NCI-H146 treated with DMSO at 0.1 percent for 48 hours (cell line): ENCODE measurements at regions not wholly inside any gene's neighbourhood (a gene's known extent, or its start where the extent isn't known, plus 50 kb on each side); places are given as distances from the start of the nearest gene placed in this dataset.

Experiments
- DNase-seq: peaks from one replicate; lab custom pipeline; 2025; ENCODE audit not compliant: unreplicated experiment; lab: John Stamatoyannopoulos, UW

DNA sequence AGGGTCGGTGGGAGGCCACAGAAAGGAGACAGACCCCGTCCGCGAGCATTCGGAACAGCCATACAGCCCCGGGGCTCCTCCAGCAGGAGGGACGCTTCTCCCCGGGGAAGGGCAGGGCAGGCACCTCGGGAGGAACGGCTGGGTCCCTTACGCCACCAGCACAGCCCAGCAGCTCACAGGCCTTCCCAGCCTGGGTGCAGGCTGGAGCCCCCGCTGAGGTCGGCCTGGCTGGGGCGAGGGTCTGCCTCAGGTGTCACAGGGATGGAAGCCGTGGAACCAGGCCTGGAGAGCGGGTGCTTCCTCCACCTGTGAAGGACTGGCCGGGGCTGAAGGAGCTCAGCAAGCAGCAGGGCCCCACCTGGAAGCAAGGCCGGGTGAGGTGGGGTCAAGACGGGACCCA is 732.3 kb downstream of the BRD1 start:
- DNase-seq = no peak

DNA sequence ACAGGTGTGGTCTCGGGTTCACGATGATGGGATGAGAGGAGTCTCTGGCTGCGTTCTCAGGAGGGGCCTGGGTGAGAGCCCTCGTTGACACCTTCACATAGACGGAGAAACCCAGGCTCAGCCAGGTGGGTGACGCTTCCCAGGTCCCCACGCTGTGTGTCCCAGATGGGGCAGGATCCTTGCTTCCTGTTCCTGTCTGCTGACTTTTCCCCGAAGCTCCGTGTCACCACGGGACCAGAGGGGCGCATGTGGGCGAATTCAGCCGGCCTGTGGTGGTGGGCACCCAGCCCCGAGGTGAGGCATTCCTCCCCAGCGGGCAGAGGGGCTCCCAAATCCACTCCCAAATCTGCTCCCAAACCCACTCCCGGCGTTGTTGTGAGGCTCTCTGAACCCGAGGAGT is 732.8 kb downstream of the BRD1 start:
- DNase-seq = no peak

DNA sequence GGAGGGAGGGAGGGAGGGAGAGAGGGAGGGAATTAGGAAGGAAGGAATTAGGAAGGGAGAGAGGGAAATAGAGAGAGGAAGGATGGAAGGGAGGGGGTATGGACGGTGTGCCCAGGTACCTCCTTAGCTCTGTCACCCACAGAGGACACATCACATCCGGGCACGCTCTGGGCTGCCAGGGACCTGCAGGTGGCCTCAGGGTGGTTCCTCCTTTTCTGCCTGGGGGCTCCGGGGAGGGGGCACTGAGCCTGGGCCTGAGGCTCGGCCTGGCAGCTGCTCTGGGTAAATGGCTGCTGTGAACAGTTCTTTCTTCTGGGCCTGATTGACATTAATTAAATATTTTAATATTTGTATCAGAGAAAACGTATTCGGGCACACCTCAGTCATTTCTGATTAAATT is 733.5 kb downstream of the BRD1 start:
- DNase-seq = peak; percentile 14

DNA sequence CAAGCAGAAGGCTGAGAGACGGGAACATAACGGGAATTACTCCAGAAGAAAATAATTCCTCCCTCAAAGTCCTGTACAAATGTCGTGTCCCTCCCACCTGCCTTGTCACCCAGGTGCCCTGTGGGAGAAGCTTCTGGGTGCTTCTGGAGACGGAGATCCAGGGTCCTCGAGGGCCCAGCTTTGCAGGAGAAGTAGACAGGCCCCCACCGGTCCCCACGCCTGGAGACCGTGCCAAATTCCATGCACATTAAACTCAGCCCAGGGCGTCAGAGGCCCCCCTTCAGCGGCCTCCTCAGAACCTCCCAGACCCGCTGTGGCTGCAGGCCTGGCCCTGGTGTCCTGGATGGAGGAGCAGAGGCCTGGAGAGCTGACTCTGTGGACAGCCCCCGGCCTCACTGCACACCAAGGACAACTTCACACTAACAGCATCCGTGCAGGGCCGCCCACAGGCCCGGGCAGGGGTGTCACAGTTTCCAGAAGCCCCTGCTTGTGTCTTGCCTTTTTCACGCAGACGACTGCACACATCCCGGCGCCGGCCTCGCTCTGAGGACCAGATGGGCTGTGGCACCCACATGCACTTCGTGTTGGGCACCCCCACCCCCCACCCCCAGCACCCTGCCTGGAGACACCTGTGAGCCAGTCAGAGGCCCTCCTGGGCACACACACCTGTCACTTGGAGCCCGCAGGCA is 734.3 kb downstream of the BRD1 start:
- DNase-seq = peak; percentile 17

DNA sequence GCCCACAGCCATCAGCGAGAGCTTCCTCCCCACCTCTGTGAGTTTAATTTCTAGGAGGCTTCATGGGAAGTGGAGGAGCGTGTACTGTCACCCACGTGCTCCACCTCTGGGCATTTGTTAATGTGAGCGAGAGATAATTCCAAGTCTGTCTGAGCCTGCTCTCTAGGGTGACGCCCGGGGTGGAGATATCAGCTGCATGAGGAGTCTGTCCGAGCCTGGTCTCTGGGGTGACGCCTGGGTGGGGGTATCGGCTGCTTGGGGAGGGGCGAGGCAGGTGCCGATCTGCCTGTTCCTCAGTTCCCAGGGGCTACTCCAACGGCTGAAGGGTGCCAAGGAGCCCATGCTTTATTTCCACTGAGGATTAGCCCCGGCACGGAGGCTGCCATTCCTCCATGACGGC is 735.0 kb downstream of the BRD1 start:
- no peak for DNase-seq

DNA sequence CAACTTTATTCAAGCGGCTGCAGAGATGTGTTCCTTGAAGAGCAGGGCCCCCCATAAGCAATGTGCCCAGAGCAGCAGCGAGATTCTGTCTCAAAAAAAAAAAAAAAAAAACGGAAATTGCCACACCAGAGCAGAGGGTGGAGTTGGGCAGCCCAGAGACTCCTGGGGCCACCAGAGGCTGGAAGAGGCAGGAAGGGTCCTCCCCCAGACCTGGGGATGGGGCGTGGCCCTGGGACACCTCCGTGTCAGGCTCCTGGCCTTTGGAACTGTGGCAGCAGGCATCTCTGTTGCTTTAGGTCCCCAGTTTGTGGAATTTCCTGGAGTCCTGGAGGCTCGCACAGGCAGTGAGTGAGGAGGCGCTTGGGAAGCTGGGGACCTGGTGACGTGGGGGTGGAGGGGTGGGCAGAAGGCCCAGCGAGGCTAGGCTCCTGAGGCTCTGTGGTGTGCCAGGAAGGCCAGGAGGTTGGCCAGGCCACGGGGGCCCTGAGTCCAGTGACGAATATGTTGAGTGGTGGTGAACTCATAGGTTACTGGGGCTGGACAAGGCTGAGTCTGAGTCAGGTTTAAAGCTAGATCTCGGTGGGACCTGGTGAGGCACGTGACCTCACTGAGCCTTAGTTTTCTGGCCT is 735.6 kb downstream of the BRD1 start:
- DNase-seq = no peak

DNA sequence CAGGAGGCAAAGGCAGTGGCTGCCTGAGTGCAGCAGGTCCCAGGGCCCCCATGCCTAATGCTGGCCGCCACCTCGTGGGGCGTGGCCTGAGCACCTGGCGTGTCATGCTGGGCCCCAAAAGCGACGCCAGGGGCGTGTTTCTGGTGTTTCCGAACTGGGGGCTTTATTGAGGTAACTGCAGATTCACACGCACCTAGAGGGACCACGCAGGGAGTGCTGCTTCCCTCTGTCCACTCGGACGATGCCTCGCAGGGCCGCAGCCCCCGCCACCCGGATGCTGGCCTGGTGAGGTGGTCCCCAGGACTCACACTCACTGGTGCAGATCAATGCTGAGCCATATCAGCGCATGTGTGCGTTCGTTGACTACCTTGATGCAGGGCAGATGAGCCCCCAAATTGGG is 736.2 kb downstream of the BRD1 start:
- DNase-seq = no peak

DNA sequence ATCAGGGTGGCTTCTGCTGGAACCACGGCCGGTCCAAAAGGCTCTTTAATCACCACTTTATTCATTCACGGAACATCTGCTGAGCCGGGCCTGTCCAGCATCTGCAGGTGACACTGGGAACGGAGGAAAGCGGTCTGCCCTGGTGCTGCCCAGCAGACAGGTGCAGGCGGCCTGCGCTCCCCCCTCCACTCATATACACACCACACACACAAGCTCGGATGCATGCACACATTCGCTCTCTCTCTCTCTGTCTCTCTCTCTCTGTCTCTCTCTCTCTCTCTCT is 736.9 kb downstream of the BRD1 start:
- DNase-seq = peak; percentile 47

DNA sequence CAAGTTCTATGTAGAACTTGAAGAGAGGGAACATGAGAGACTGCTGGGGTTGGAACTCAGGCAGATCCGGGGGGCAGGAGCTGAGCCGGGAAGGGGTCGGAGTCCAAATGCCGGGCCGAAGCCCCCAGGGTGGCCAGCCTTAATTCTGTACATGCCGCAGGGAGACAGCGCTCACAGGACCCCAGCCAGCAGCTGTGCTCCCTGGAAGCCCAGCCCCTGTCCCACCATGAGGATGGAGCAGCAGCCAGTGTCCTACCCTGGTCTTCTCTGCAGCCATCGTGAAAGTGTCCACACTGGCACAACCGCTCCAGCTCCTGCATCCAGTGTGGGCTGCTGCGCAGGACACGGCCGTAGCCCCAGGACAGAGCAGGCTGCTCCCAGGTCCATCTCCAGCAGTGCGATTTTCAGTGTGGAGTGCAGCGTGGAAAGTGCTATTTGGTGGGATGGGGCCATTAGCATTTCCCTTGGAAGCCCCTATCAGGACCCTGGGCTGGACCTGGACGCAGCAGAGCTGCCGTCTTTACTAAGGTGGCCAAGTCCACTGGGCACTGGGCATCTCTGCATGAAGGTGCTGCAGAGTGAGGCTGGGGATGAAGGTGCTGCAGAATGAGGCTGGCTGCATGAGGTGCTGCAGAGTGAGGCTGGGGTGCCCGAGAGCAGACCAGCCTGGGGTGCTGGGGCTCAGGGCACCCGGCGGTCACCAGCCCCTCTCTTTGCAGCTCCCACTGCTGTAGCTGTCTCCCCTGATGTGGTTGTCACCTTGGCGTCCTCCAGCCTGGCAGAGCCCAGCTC is 737.4 kb downstream of the BRD1 start:
- no peak for DNase-seq

DNA sequence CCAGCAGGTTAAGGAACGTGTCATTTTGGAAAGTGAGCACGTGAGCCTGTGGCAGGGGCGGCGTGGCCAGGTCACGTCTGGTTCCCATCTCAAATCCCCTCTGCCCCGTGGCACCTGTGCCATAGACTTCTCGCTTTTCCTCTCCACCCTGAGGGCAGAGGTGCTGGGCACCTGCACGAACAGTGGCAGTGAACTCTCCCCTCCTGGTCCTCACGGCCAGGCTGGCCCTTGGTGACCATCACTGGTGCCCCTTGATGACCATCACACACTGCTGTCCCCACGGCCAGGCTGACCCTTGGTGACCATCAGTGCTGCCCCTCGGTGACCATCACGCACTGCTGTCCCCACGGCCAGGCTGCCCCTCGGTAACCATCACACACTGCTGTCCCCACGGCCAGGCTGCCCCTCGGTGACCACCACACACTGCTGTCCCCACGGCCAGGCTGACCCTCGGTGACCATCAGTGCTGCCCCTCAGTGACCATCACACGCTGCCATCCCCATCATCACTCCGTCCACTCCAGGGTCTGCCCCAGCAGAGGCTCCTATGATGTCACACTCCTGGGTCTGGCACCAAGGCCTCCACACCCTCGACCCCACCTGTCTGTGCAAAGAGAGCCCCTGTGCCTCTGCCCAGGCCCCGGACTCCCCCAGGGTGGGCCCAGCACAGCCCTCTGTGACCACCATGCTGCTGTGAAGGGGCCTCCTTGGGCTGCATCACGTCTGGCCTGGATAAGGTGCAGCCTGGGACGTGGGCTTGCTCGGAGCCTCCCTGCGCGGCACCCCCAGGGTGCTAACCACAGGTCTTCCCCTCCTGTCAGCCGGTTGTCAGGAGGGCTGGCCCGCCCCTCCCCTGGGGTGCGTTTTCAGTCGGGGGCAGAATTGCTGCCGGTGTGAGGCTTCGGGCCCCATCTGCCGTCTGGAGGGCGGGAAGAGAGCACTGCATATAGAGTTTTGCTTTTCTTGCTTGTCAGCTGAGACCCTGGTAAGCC is 738.6 kb downstream of the BRD1 start:
- DNase-seq = no peak

DNA sequence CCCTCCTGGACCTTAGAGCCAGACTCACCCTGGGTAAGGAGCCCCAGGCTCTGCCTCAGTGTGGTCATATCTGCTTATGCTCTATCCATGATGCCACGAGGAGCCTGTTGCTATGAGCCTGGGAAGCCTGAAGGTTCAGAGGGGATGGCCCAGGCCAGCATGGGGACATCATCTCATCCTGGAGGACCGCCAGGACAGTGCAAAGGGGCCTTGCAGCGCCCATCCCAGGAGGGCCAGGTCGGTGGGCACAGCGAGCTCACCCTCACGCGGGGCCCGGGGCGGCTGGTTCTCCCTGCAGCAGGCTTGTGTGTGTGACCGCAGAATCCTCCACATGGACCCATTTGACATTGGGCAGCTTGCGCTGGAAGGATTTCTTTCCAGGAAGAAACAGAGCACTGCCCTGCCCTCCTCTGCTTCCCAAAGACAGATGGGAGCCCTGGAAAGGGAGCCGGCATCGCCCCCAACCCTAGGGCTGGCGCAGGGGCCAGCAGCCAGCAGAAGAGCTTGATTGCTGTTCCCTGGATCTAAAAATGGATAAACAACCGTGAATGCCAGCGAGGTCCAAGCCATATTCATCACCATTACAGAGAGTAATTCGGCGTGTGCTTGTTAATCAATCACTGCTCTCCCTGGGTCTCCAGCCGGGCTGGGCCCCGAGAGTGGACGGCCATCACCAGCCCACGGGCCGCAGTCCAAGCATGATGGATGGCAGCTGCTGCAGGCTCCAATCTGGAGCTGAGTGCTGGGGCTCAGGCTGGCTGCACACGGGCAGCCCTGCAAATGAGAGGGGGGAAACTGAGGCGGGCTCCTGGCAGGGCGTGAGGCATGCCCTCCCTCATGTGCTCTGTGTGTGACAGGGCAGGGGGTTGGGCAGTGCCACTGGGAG is 739.7 kb downstream of the BRD1 start:
- DNase-seq = no peak

DNA sequence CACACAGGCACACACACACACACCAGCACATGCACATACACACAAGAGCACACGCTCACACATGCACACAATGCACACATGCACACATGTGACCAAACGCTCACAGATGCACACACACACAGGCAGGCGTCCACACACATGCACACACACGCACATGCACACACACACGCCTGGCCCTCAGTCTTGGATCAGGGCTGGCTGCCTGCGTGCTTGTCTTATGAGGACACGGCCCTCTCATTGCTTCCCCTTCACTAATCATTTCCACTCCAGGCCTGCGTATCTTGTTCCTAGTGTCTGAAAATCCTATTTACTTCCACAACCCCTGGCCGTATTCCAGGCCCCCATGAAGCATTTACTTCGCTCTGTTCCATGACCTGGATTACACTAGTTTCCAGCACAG is 740.5 kb downstream of the BRD1 start:
- DNase-seq = no peak

DNA sequence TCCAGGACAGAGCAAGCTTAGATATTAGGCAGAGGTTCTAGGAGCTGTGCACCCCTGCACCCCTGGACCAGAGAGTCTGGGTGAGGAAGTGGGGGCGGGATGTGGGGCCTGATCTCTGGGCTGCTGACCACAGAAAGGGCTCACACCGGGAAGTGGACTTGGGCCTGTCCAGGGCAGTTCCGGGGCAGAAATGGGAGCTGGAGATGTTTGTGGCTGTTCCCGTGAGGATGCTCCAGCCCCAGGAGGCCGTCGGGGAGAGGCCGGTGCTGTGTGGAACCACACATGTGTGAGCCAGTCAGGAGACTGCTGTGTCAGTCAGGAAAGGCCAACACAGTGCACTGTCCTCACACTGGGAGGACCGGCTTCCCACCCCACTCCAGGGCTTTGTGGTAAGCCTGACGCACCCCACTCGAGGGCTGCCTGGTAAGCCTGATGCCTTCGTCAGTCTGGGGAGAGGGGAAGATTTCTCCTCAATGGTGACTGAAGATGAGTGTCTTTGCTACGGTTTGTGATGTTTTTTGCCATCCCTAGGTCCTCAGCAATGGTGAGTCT is 741.0 kb downstream of the BRD1 start:
- DNase-seq = no peak

DNA sequence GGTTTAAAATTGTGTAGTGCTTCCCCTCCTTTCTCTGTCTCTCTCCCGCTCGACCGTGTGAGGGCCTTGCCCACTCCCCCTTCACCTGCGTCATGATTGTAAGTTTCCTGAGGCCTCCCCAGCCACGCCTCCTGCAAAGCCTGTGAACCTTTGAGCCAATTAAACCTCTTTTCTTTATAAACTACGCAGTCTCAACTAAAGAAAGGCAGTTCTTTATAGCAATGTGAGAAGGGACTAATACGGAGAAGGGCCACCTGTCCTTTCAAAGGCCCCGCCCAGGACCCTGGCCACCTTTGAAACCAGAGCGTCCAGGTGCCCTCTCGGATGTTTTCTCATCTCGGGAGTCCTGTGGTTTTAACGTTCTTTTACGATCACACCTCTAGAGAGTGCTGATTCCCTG is 741.5 kb downstream of the BRD1 start:
- no peak for DNase-seq

DNA sequence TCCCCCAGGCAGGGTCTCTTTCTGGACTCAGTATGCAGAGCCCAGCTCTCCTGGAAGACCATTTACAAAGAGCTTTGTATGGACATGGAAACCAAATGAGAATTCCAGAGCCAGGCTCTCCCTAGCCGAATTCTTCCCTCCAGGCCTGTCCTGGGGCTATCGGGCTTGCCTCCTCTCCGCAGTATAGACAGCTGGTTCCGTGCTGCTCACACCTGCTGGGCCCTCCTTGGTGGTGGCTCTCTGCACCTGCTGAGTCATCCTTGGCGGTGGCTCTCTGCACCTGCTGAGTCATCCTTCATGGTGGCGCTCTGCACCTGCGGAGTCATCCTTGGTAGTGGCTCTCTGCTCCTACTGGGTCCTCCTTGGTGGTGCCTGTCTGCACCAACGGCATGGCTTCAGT is 743.5 kb downstream of the BRD1 start:
- DNase-seq = no peak

DNA sequence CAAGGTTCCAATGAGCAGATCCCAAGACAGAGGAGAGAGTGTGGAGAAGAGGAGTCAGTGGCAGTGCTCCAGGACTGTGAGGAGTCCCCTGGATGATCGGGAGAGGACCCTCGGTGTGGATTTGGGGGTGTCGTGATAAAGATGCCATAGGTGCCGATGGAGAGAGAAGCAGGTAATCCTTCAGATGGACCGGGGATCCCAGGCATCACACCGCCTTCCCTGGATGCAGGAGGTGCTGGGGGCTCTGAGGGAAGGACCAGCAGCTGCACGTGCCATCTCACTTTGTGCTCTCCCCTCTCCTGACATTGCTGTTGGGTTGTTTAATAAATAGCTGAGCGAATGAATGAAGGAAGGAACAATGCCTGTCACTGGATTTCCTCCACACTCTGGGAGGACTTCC is 744.1 kb downstream of the BRD1 start:
- DNase-seq = no peak

DNA sequence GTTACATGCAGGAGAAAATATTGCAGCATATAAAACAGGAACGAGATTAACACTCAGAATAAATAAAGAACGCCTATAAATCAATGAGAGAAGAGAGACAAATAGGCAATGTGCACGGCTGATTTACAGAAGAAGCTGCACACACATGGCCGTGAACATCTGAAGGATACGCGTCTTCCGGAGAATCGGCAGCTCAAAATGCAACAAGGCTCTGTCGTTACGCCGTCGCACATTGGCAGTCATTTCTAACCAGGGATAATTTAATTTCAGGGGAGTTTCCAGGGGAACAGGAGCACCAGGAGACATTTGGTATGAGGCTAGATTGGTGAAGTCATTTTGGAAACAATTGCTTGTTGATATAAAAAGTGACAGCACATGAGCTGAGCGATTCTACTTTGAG is 745.2 kb downstream of the BRD1 start:
- no peak for DNase-seq

DNA sequence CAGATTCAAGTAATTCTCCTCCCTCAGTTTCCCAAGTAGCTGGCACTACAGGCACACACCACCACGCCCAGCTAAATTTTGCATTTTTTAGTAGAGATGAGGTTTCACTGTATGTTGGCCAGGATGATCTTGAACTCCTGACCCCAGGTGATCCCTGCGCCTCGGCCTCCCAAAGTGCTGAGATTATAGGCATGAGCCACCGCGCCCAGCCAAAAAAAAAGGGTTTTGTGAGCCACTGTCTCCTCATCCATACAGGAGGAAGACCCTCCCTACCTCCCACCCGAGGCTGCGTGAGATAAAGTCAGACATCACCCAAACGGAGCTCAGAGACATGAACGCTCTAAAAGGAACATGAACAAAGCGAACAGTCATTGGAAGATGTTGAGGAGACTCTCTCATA is 745.7 kb downstream of the BRD1 start:
- no peak for DNase-seq

DNA sequence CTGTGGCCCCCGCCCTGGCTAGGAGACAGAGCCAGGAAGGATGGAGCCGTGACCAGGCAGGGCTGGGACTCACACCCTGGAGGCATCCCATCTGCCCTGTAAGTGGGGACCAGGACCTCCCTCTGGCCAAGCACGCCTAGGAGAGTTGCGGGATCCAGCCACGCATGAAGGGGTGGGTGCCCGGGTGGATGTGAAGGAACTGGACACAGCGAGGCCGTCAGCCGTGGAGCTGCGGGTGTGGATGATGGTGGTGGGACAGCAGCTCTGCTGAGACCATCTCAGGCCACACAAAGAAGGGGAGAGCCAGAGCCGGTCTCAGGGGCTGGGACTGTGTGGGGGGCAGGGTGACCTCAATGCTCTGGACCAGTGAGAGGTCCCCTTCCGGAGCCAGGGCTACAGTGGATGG is 746.4 kb downstream of the BRD1 start:
- DNase-seq = no peak

DNA sequence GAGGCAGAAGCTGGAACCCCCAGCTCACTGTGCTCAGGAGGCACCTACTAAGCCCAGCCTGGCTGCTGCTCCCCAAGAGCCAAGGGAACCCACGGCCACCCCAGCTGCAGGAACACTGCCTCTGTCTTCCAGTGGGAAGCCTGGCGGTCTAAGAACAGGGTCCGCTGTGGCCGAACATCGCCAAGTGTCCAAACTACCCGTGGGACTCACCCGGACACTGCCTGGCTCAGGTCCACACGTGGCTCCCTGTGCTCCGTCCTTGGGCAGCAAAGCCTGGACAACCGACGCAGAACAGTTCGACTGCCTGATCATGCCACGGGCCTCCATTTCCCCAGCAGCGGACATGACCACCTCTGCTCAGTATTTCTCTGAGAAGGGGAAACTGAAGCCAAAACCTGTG is 747.0 kb downstream of the BRD1 start:
- no peak for DNase-seq
